Kidney (tissue), 13 donors: ENCODE measurements at regions not wholly inside any gene's neighbourhood (a gene's known extent, or its start where the extent isn't known, plus 50 kb on each side); places are given as distances from the start of the nearest gene placed in this dataset.

ENCODE experiments used
- DNase-seq, 5 donors: peaks; one replicate each; pipeline ENCODE4 v3.0.0-alpha.2; 2013 to 2020
- FAIRE-seq: peaks from 2 replicates; lab custom pipeline; 2012; peaks lifted over from hg19 to GRCh38; lab: Jason Lieb, UNC
- H3K27ac ChIP-seq, 2 donors: one replicate each; pipeline ENCODE4 v1.7.0; 2013; ENCODE audit warnings: low read depth in 2 of 2, low read length in 2 of 2, inconsistent platforms in 1 of 2
- H3K27me3 ChIP-seq: one replicate; pipeline ENCODE4 v1.7.1; 2013; ENCODE audit warnings: low read length, inconsistent platforms; ENCODE audit not compliant: control insufficient read depth, insufficient read depth
- H3K36me3 ChIP-seq, 3 donors: one replicate each; pipeline versions ENCODE4 v1.7.0 to v1.7.1; 2013; ENCODE audit warnings: low read length in 3 of 3, control low read depth in 1 of 3, inconsistent platforms in 1 of 3; ENCODE audit not compliant: insufficient read depth in 3 of 3, control insufficient read depth in 2 of 3
- H3K4me1 ChIP-seq, 3 donors: one replicate each; pipeline versions ENCODE4 v1.7.0 to v1.7.1; 2013; ENCODE audit warnings: low read length in 3 of 3, inconsistent platforms in 1 of 3, low read depth in 1 of 3; ENCODE audit not compliant: control insufficient read depth in 2 of 3, insufficient read depth in 2 of 3
- H3K4me3 ChIP-seq, 3 donors: one replicate each; pipeline versions ENCODE4 v1.7.0 to v1.8.1; 2013; ENCODE audit warnings: low read length in 3 of 3, control low read depth in 1 of 3, inconsistent platforms in 1 of 3
- H3K9ac ChIP-seq, 3 donors: one replicate each; pipeline versions ENCODE4 v1.7.0 to v1.7.1; 2013; ENCODE audit warnings: low read length in 3 of 3, control low read depth in 1 of 3, inconsistent platforms in 1 of 3
- H3K9me3 ChIP-seq, 3 donors: one replicate each; pipeline versions ENCODE4 v1.7.0 to v1.7.1; 2013; ENCODE audit warnings: low read length in 3 of 3, control low read depth in 1 of 3, inconsistent platforms in 1 of 3; ENCODE audit not compliant: control insufficient read depth in 2 of 3, insufficient read depth in 1 of 3
- CTCF ChIP-seq: IDR thresholded peaks from 3 replicates; pipeline ENCODE4 v1.5.1; 2012; ENCODE audit warnings: mild to moderate bottlenecking, moderate library complexity, borderline replicate concordance; ENCODE audit not compliant: insufficient read depth; ENCODE audit errors: extremely low read depth
- intact Hi-C: fragments of 100-400 bp; cut with DNase I; formaldehyde crosslinking; loops from one replicate; pipeline ENCODE4 v1.11.1; 2022
- donor health status: control.
- donor health status: control.
- donor health status: control.
- donor health status: control.
- donor health status: control.
- donor health status: DM: yes; HTN: yes; CAD: no.
- donor health status: Normal renal cell carcinoma (clear cell type).

DNA sequence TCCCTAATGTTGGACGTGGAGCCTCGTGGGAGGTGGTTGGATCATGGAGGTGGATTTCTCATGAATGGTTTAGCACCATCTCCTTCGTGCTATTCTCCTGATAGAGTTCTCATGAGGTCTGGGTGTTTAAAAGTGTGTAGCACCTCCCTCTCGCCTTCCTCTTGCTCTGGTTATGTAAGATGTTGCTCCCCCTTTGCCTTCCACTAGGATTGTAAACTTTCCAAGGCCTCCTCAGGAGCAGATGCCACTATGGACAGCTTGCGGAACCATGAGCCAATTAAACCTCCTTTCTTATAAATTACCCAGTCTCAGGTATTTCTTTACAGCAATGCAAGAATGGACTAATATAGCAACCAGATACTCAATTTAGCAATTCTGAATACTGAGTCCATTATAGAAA is 82.4 kb upstream of the PELI1 start:
- H3K4me3 ChIP-seq: no peak overlapping the region
- TF ChIP-seq CTCF: no peak
- intact Hi-C loops: no loop called here

DNA sequence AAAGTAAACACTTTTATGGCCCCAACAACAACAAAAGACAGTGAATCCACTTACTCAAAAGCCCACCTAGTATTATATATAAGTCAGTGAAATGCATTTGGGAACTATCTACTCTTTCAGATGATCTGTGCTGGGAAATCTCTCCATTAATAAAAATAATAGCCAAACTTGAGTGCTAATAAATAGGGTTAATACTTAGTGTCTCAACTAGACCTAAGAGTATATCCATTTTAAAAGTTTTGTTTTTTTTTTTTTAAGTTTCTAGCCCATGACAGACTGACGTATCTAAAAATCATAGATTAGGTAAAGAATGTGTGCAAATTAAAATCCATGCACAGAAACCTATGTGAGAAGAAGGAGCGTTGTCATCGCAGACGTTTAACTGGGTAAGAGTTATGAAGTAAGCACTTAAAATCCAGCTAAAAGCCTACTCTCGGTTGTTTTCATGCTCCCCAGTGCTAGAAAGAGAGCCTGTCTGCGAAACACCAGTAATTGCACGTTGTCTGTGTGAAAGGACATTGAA is 83.4 kb upstream of the PELI1 start:
- Histone ChIP-seq H3K36me3 (no peaks in the 10 kb centered on the region), H3K4me3 (peak overlapping the region; percentile 54 to 82 (median 68)), H3K4me1 (peaks cover 2 to 11% (median 4%) of the 10 kb centered on the region in 3 donors), H3K27me3 (no peaks in the 10 kb centered on the region), H3K9me3 (no peaks in the 10 kb centered on the region), H3K27ac (peak overlapping the region; percentile 18 to 74), H3K9ac (peak overlapping the region; percentile 11 to 65 (median 62))
- TF ChIP-seq CTCF: no peak
- FAIRE-seq (no peak), DNase-seq (no peak)
- intact Hi-C loops: no loop called here

More for the DNA sequence above, 82.4 kb upstream of the PELI1 start:
- Histone ChIP-seq H3K27me3 (no peaks in the 10 kb centered on the region), H3K27ac (no peak overlapping the region), H3K36me3 (no peaks in the 10 kb centered on the region), H3K9me3 (no peaks in the 10 kb centered on the region), H3K4me1 (peaks cover 2 to 11% (median 4%) of the 10 kb centered on the region in 3 donors), H3K9ac (no peak overlapping the region)
- FAIRE-seq (no peak), DNase-seq (no peak)

DNA sequence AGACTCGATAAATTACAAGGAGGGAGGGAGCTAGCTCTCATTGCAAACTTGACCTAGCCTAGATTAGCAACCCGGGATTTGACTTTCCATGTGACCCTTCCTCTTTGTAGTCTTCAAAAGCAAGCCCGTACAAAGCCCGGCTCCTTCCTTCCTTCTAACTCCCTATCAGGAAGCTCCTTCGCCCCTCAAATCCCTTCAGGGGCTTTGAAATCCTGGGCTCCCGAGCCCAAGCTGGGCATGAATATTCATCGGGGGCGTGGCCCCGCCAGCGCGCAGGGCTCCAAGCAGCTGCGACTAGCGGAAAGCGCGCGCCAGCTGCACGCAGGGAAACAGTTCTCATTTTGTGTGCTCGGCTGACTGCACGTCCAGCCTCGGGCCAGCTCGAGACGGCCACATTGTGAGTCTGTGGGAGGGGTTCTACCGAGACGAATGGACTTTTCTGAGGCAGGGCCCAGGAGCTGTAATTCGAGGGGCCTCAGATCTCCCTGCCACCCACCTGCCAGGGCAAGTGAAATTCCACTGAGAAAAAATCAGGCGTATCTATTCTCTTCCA is 84.0 kb upstream of the PELI1 start:
- peaks cover 2 to 11% (median 4%) of the 10 kb centered on the region in 3 donors for H3K4me1 ChIP-seq
- peak; percentile 15 for TF ChIP-seq CTCF
- no peaks in the 10 kb centered on the region for H3K36me3 ChIP-seq
- intact Hi-C loops: no loop called here
- DNase-seq (peak; percentile 91 to 96 (median 93)), FAIRE-seq (peak; percentile 8)
- H3K27me3 ChIP-seq: no peaks in the 10 kb centered on the region
- peak overlapping the region; percentile 54 to 82 (median 68) for H3K4me3 ChIP-seq
- peak overlapping the region; percentile 18 to 74 for H3K27ac ChIP-seq
- peak overlapping the region; percentile 11 to 65 (median 62) for H3K9ac ChIP-seq
- H3K9me3 ChIP-seq: no peaks in the 10 kb centered on the region
